Neural progenitor cell (in vitro differentiated cells): ENCODE measurements at regions not wholly inside any gene's neighbourhood (a gene's known extent, or its start where the extent isn't known, plus 50 kb on each side); places are given as distances from the start of the nearest gene placed in this dataset.
"Not testable (repeated sequence)": the region's sequence is repeated elsewhere in the genome, so short reads cannot be mapped to it uniquely, and the experiment has no call there.

ENCODE experiments used
- DNase-seq: peaks from one replicate; pipeline ENCODE4 v3.0.0-alpha.2; 2016; ENCODE audit warnings: low spot score
- H2AFZ ChIP-seq: fragments of 200-600 bp; sonication (generic); replicated peaks from 2 replicates; pipeline ENCODE4 v1.6.1; 2016; ENCODE audit warnings: antibody characterized with exemption
- H3F3A ChIP-seq: fragments of 200-600 bp; sonication (generic); 2 replicates; pipeline ENCODE4 v1.6.1; 2016; ENCODE audit warnings: antibody characterized with exemption, low read depth
- H3K27ac ChIP-seq: fragments of 200-600 bp; sonication (generic); 2 replicates; pipeline ENCODE4 v1.5.1; 2016; ENCODE audit warnings: mild to moderate bottlenecking
- H3K27me3 ChIP-seq: fragments of 200-600 bp; sonication (generic); 2 replicates; pipeline ENCODE4 v1.6.1; 2016; ENCODE audit warnings: mild to moderate bottlenecking, moderate library complexity
- H3K36me3 ChIP-seq: fragments of 200-600 bp; sonication (generic); 2 replicates; pipeline ENCODE4 v1.5.1; 2016
- H3K4me1 ChIP-seq: fragments of 200-600 bp; sonication (generic); 2 replicates; pipeline ENCODE4 v1.6.1; 2016; ENCODE audit warnings: mixed run types
- H3K4me2 ChIP-seq: fragments of 200-600 bp; sonication (generic); 2 replicates; pipeline ENCODE4 v1.6.1; 2016
- H3K4me3 ChIP-seq: fragments of 200-600 bp; sonication (generic); 2 replicates; pipeline ENCODE4 v1.5.1; 2016
- H3K79me2 ChIP-seq: fragments of 200-600 bp; sonication (generic); 2 replicates; pipeline ENCODE4 v1.6.1; 2016; ENCODE audit warnings: low read depth
- H3K9ac ChIP-seq: fragments of 200-600 bp; sonication (generic); 2 replicates; pipeline ENCODE4 v1.6.1; 2016
- H3K9me3 ChIP-seq: fragments of 200-600 bp; sonication (generic); 2 replicates; pipeline ENCODE4 v1.5.1; 2016; ENCODE audit warnings: low read depth
- H4K20me1 ChIP-seq: fragments of 200-600 bp; sonication (generic); 2 replicates; pipeline ENCODE4 v1.6.1; 2016; ENCODE audit warnings: low read depth
- H3K27ac Mint-ChIP-seq: 3 replicates; pipeline ENCODE4 v1.8.0; 2021; ENCODE audit warnings: mixed read lengths
- H3K27me3 Mint-ChIP-seq: 2 replicates; pipeline ENCODE4 v1.8.0; 2022; ENCODE audit warnings: low read depth, mild to moderate bottlenecking, inconsistent platforms, moderate library complexity, mixed read lengths; ENCODE audit not compliant: insufficient read depth
- H3K36me3 Mint-ChIP-seq: 3 replicates; pipeline ENCODE4 v1.8.0; 2021; ENCODE audit warnings: mixed read lengths
- H3K4me1 Mint-ChIP-seq: 3 replicates; pipeline ENCODE4 v1.8.0; 2021; ENCODE audit warnings: mixed read lengths
- H3K4me3 Mint-ChIP-seq: 3 replicates; pipeline ENCODE4 v1.8.0; 2021; ENCODE audit warnings: mild to moderate bottlenecking, moderate library complexity, mixed read lengths
- H3K9me3 Mint-ChIP-seq: 3 replicates; pipeline ENCODE4 v1.8.0; 2020; ENCODE audit warnings: mixed read lengths

DNA sequence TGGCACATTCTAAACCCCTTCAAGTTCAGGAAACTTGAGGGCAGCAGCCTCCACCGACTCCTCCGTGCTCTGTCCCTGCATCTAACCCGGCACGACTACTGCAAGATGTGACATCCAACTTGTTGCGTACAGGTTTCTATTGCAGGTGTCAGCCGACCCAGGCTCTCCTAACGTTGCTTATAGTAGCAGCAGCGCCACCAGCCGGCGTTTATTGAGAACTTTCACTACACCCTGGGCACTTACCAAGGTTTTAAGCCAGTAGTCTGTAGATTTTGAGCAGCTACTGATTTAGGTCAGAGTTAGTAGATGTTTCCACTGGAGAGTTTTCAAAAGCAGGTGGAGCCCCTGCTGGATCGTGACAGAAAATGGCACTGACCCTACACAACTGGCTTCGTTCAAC is 162.2 kb upstream of the PRKX start:
- H3K79me2 ChIP-seq, H3K36me3 ChIP-seq, H3K27ac ChIP-seq, H3K4me3 Mint-ChIP-seq, H3K9me3 Mint-ChIP-seq, H4K20me1 ChIP-seq, H3K36me3 Mint-ChIP-seq, H3K9ac ChIP-seq, H3K9me3 ChIP-seq, H3K4me1 Mint-ChIP-seq, H3K4me1 ChIP-seq, H3K27ac Mint-ChIP-seq, H3K27me3 ChIP-seq, DNase-seq, H3K27me3 Mint-ChIP-seq, H2AFZ ChIP-seq, H3F3A ChIP-seq, H3K4me3 ChIP-seq, H3K4me2 ChIP-seq: not testable (repeated sequence)

DNA sequence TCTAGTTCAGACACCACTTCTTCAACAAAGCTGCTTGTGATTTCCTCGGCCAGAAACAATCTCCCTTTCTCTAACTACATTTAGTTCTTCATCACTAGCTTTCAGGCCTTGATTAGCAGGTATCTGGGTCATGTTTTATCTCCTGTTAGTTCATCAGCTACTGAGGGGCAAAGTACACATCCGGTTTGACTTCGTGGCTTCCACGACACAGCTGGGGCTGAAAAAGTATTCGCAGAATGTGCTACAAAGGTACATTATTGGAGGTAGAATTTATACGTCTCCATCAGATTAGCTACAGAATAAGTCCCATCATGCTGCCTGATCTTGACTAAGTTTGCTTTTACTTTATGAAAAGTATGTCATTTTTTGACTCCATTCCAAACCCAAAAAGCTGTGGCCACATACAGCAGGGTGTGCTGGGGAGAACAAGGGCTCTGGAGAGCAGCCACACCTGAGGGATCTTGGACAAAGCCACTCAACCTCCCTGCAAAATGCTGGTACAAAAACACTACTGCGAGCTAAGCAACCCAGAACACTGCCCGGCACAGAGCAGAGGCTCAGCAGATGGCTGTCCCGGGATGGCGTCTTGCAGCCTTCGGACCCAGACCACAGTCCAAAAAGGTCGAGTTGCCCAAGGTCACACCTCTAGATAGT is 158.9 kb upstream of the PRKX start:
- H3K4me2 ChIP-seq, H3K4me1 ChIP-seq, H3K27ac Mint-ChIP-seq, H3K36me3 ChIP-seq, H3K4me3 Mint-ChIP-seq, H2AFZ ChIP-seq, H3F3A ChIP-seq, H3K27me3 Mint-ChIP-seq, H3K9ac ChIP-seq, H3K27ac ChIP-seq, H3K36me3 Mint-ChIP-seq, H3K9me3 Mint-ChIP-seq, H3K27me3 ChIP-seq, H3K4me1 Mint-ChIP-seq, H3K9me3 ChIP-seq, DNase-seq, H3K79me2 ChIP-seq, H4K20me1 ChIP-seq, H3K4me3 ChIP-seq: not testable (repeated sequence)

DNA sequence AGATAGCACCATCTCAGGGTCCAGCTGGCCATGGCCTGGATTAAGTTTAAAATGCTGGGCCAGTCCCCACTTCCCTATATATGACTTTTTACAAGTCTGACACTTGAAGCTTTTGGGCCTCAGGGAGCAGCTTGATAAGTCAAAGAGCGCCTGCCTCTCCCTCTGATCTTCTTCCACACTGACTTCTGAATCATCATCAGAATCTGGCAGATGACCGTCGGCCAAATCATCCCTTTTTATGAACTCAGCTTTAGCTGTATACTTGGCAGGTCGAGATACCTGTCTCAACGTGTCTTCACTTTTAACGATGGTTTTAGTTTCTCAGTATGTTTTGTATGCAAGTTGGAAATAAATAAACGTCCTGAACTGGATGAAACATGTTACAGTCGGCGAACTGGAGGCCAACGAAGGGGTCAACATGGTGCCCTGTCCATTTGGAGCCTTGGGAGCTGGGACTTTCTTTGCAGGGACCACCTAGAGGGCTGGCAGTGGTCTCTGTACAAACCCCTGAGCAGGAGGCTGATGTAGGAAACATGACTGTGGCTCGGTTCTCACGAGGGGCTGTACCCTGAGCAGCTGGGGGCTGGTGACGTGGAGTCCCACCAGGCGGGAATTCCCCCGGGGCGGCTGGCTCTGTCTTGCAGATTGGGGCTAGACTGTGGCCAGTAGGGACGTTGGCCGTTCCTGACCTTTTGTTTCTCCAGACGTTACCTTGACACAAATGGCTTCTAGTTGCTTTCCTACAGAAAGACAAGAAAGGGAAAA is 153.8 kb upstream of the PRKX start:
- H3K36me3 ChIP-seq, H3K36me3 Mint-ChIP-seq, H3K4me1 Mint-ChIP-seq, H3K4me3 Mint-ChIP-seq, H3K27me3 ChIP-seq, H3K9me3 Mint-ChIP-seq, H3K27me3 Mint-ChIP-seq, H3K27ac ChIP-seq, H3K79me2 ChIP-seq, H3K27ac Mint-ChIP-seq, H3K9ac ChIP-seq, H3K4me3 ChIP-seq, DNase-seq, H4K20me1 ChIP-seq, H3F3A ChIP-seq, H3K9me3 ChIP-seq, H3K4me2 ChIP-seq, H3K4me1 ChIP-seq, H2AFZ ChIP-seq: not testable (repeated sequence)

DNA sequence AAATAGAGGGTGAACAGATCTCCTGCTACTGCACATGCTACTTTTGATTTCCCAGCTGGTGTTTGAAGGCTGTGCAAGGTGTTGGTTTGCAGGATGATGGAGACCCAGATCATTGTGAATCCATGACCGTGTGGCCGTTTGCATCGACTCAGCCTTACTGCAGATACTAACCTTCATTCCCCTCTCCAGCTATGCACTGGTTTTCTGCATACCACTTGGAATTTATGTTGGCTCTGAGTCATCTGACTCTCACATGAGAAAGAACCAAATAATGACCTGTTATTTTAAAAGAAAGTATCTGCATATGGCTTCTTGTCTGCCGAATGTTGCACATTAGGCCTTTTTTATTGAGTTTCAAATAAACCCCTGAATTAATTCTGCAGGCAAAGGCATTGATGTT is 144.9 kb upstream of the PRKX start:
- not testable (repeated sequence) for DNase-seq, H3K4me3 Mint-ChIP-seq, H3K36me3 Mint-ChIP-seq, H3K4me3 ChIP-seq, H3K4me1 ChIP-seq, H3K36me3 ChIP-seq, H3K79me2 ChIP-seq, H3K9me3 ChIP-seq, H4K20me1 ChIP-seq, H3K4me1 Mint-ChIP-seq, H3K9ac ChIP-seq, H3K27me3 ChIP-seq, H3K27ac Mint-ChIP-seq, H2AFZ ChIP-seq, H3K27me3 Mint-ChIP-seq, H3K9me3 Mint-ChIP-seq, H3F3A ChIP-seq, H3K27ac ChIP-seq, H3K4me2 ChIP-seq

DNA sequence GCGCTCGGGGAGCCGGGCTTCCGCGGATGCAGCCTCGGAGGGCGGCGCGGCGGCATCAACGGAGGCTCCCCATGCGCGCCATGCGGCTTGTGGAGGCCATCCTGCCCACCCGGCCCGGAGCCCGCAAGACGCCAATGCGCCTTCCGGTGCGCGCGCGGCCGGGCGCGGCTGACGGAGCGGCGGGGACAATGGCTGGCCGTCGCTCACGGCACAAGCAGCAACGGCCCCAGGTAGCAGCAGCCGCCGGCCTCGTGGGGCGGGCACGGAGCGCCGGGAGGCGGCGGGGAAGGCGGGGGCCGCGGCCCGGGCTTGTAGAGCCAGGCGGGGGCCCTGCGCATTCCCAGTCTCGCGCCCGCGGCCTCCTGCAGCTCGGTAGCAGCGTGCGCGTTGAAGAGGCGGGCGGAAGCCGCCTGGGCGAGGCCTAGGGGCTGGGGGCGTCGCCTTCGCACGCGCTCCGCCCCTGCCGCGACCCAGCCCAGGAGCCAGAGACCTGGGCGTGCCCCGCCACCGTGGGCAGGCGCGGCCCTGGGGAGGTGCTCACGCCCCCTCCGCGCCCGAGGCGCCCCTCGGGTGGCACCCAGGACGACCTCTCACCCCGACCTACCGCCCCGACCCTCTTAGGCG is 130.2 kb upstream of the PRKX start:
- H3K4me1 Mint-ChIP-seq, H3K9me3 Mint-ChIP-seq, H3K27ac Mint-ChIP-seq, H3K79me2 ChIP-seq, H3F3A ChIP-seq, H3K9ac ChIP-seq, H3K4me1 ChIP-seq, H3K9me3 ChIP-seq, H3K36me3 Mint-ChIP-seq, H3K27ac ChIP-seq, DNase-seq, H4K20me1 ChIP-seq, H3K4me3 ChIP-seq, H3K27me3 Mint-ChIP-seq, H3K36me3 ChIP-seq, H2AFZ ChIP-seq, H3K27me3 ChIP-seq, H3K4me2 ChIP-seq, H3K4me3 Mint-ChIP-seq: not testable (repeated sequence)

DNA sequence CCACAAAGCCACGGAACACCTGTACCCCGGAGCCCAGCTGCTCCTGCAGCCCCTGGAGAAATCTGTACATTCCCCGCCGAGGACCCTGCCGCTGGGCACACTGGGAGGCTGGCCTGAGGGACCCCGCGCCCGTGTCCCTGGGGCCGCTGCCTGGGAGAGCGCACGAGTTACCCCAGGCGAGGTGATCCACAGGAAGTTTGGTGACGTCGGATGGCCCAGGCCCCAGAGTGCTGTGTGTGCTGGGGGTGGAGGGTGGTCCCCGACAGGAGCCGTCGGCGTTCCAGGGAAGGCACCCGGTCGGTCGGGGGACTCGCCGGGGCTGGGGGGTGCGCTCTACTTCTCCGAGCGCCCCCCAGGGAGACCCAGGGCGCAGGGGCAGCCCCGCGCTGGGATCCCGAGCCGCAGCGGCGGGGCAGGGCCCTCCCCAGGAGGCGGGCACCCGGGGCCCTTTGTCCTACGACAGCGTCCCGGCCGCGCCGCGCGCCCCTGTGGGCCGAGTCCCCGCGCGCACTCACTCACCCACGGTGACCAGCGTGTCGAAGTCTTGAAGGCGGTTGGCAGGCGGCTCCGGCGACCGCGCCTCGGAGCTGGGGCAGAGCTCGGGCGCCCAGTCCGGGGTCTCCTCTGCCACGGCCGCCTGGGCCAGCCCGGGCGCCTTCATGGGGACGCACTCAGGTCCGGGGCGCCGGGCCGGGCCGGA is 129.5 kb upstream of the PRKX start:
- not testable (repeated sequence) for H3K9me3 Mint-ChIP-seq, H4K20me1 ChIP-seq, H3K9ac ChIP-seq, H3K79me2 ChIP-seq, H3K36me3 ChIP-seq, H3K9me3 ChIP-seq, H3K4me2 ChIP-seq, DNase-seq, H3K27ac Mint-ChIP-seq, H3K27me3 ChIP-seq, H3K4me1 Mint-ChIP-seq, H3K36me3 Mint-ChIP-seq, H2AFZ ChIP-seq, H3K27ac ChIP-seq, H3K27me3 Mint-ChIP-seq, H3F3A ChIP-seq, H3K4me3 ChIP-seq, H3K4me1 ChIP-seq
- H3K4me3 Mint-ChIP-seq = peak overlapping the region; percentile 55

DNA sequence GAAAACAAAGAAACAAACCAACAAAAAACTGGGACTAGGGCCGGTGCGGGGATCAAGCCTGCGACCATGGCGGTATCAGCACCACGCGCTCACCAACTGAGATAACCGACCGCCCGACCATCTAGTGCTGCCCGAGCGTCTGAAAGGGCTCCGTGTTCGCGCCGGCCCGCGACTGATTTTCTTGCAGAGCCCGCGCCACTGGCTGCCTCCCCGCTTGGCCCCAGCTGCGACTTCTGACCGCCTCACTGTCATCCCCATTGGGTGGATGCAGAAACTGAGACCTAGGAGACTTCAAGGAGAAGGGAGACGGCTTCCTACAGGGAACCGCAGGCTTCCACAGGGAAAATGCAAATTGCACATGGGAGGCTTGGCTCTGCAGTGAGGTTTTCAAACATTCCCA is 125.3 kb upstream of the PRKX start:
- H3K27ac Mint-ChIP-seq, H3K4me1 Mint-ChIP-seq, H3K4me1 ChIP-seq, H4K20me1 ChIP-seq, H3K79me2 ChIP-seq, H3K36me3 Mint-ChIP-seq, H3K27ac ChIP-seq, H3K4me3 Mint-ChIP-seq, H2AFZ ChIP-seq, H3K9me3 ChIP-seq, DNase-seq, H3K9ac ChIP-seq, H3F3A ChIP-seq, H3K9me3 Mint-ChIP-seq, H3K27me3 Mint-ChIP-seq, H3K4me3 ChIP-seq, H3K4me2 ChIP-seq, H3K36me3 ChIP-seq, H3K27me3 ChIP-seq: not testable (repeated sequence)
